ENCODE measurements at regions not wholly inside any gene's neighbourhood (a gene's known extent, or its start where the extent isn't known, plus 50 kb on each side); places are given as distances from the start of the nearest gene placed in this dataset.

- H2AFZ ChIP-seq (ENCODE audit: low read length), result no peak overlapping the region
- H3K9me3 ChIP-seq (ENCODE audit: low read length), result 0 out of 2 replicates have a peak, but pooled peaks cover 4% of the 10 kb centered on the region
- no peaks in the 10 kb centered on the region for H3K4me1 ChIP-seq (ENCODE audit: insufficient read depth, low read length)
- peak; percentile 58 for TF ChIP-seq CTCF (conservative IDR thresholded peaks at IDR 0.05; ENCODE audit: low read depth, low read length)
- TF ChIP-seq EZH2 (IDR thresholded peaks at IDR 0.05; ENCODE audit: low read length, unreplicated experiment), result no peak
- ChIA-PET POLR2A (ENCODE audit: unreplicated experiment) (no interaction called here), CTCF (no interaction called here)
- H3K36me3 ChIP-seq (ENCODE audit: low read depth, low read length), result no peaks in the 10 kb centered on the region
- intact Hi-C loops (cut with micrococcal nuclease), result no loop called here
- no peak overlapping the region for H3K4me3 ChIP-seq (ENCODE audit: low read length)
- no peaks in the 10 kb centered on the region for H4K20me1 ChIP-seq (ENCODE audit: low read length)
- H3K9ac ChIP-seq (ENCODE audit: low read length), result no peak overlapping the region
- DNase-seq (peak; percentile 18), ATAC-seq (no peak)
- H3K27me3 ChIP-seq (ENCODE audit: low read length), result peaks cover 22% of the 10 kb centered on the region; the same call in 1 of the 2 replicates
- H3F3A ChIP-seq (ENCODE audit: low read length, unreplicated experiment), result no peaks in the 10 kb centered on the region
- no peak overlapping the region for H3K27ac ChIP-seq (ENCODE audit: low read length)
- H3K79me2 ChIP-seq (ENCODE audit: low read length), result no peaks in the 10 kb centered on the region
- H3K4me2 ChIP-seq (ENCODE audit: low read length), result no peak overlapping the region
- no TSS peak for BruUV-seq (replicated peaks)
- H3K9me2 ChIP-seq (replicated peaks; ENCODE audit: low read length), result no peaks in the 10 kb centered on the region
These were observed 200.2 kb upstream of the RBM19 start for GRCh38 chr12:114166362-114166761.

GRCh38 chr12:114165921-114166320 lies 199.8 kb upstream of the RBM19 start:
- intact Hi-C loops (cut with micrococcal nuclease), result no loop called here
- no peaks in the 10 kb centered on the region for H3F3A ChIP-seq (ENCODE audit: low read length, unreplicated experiment)
- H3K27me3 ChIP-seq (ENCODE audit: low read length), result peaks cover 22% of the 10 kb centered on the region; the same call in 1 of the 2 replicates
- no peak overlapping the region for H3K4me3 ChIP-seq (ENCODE audit: low read length)
- H3K9me2 ChIP-seq (replicated peaks; ENCODE audit: low read length), result no peaks in the 10 kb centered on the region
- H3K36me3 ChIP-seq (ENCODE audit: low read depth, low read length), result no peaks in the 10 kb centered on the region
- no peak for DNase-seq
- no peak overlapping the region for H2AFZ ChIP-seq (ENCODE audit: low read length)
- TF ChIP-seq EZH2phosphoT487 (IDR thresholded peaks at IDR 0.05; ENCODE audit: borderline replicate concordance, low read length) (no peak), CTCF (conservative IDR thresholded peaks at IDR 0.05; ENCODE audit: low read depth, low read length) (no peak), EZH2 (IDR thresholded peaks at IDR 0.05; ENCODE audit: low read length, unreplicated experiment) (no peak)
- CTCF ChIA-PET, result no interaction called here
- H4K20me1 ChIP-seq (ENCODE audit: low read length), result no peaks in the 10 kb centered on the region
- H3K9ac ChIP-seq (ENCODE audit: low read length), result no peak overlapping the region
- POLR2A ChIA-PET (ENCODE audit: unreplicated experiment), result no interaction called here
- no peak overlapping the region for H3K27ac ChIP-seq (ENCODE audit: low read length)
- no peaks in the 10 kb centered on the region for H3K79me2 ChIP-seq (ENCODE audit: low read length)
- no peaks in the 10 kb centered on the region for H3K4me1 ChIP-seq (ENCODE audit: insufficient read depth, low read length)
- BruUV-seq (replicated peaks), result no TSS peak
- ATAC-seq, result no peak
- H3K4me2 ChIP-seq (ENCODE audit: low read length), result no peak overlapping the region
- H3K9me3 ChIP-seq (ENCODE audit: low read length), result 0 out of 2 replicates have a peak, but pooled peaks cover 4% of the 10 kb centered on the region

GRCh38 chr12:114164351-114164750 lies 198.2 kb upstream of the RBM19 start:
- 0 out of 2 replicates have a peak, but pooled peaks cover 4% of the 10 kb centered on the region for H3K9me3 ChIP-seq (ENCODE audit: low read length)
- no peak for TF ChIP-seq EZH2 (IDR thresholded peaks at IDR 0.05; ENCODE audit: low read length, unreplicated experiment)
- no peak for TF ChIP-seq CTCF (conservative IDR thresholded peaks at IDR 0.05; ENCODE audit: low read depth, low read length)
- no peak for TF ChIP-seq EZH2phosphoT487 (IDR thresholded peaks at IDR 0.05; ENCODE audit: borderline replicate concordance, low read length)
- DNase-seq (no peak), ATAC-seq (no peak)
- H3F3A ChIP-seq (ENCODE audit: low read length, unreplicated experiment), result no peaks in the 10 kb centered on the region
- H3K36me3 ChIP-seq (ENCODE audit: low read depth, low read length), result no peaks in the 10 kb centered on the region
- H3K4me3 ChIP-seq (ENCODE audit: low read length), result no peak overlapping the region
- peaks cover 18% of the 10 kb centered on the region; the same call in 1 of the 2 replicates for H3K27me3 ChIP-seq (ENCODE audit: low read length)
- no peaks in the 10 kb centered on the region for H3K79me2 ChIP-seq (ENCODE audit: low read length)
- CTCF ChIA-PET, result no interaction called here
- no peak overlapping the region for H3K9ac ChIP-seq (ENCODE audit: low read length)
- no peak overlapping the region for H3K4me2 ChIP-seq (ENCODE audit: low read length)
- no peak overlapping the region for H3K27ac ChIP-seq (ENCODE audit: low read length)
- H4K20me1 ChIP-seq (ENCODE audit: low read length), result no peaks in the 10 kb centered on the region
- H3K9me2 ChIP-seq (replicated peaks; ENCODE audit: low read length), result no peaks in the 10 kb centered on the region
- POLR2A ChIA-PET (ENCODE audit: unreplicated experiment), result no interaction called here
- intact Hi-C loops (cut with micrococcal nuclease), result no loop called here
- H3K4me1 ChIP-seq (ENCODE audit: insufficient read depth, low read length), result no peaks in the 10 kb centered on the region
- no TSS peak for BruUV-seq (replicated peaks)
- H2AFZ ChIP-seq (ENCODE audit: low read length), result no peak overlapping the region
